CD4-positive, alpha-beta T cell treated with Interleukin-15 for 1 hour (primary cell): ENCODE measurements at regions not wholly inside any gene's neighbourhood (a gene's known extent, or its start where the extent isn't known, plus 50 kb on each side); places are given as distances from the start of the nearest gene placed in this dataset.
"Not testable (repeated sequence)": the region's sequence is repeated elsewhere in the genome, so short reads cannot be mapped to it uniquely, and the experiment has no call there.

ENCODE experiments used
- DNase-seq: peaks from one replicate; pipeline ENCODE4 v3.0.0-alpha.2; 2020

DNA sequence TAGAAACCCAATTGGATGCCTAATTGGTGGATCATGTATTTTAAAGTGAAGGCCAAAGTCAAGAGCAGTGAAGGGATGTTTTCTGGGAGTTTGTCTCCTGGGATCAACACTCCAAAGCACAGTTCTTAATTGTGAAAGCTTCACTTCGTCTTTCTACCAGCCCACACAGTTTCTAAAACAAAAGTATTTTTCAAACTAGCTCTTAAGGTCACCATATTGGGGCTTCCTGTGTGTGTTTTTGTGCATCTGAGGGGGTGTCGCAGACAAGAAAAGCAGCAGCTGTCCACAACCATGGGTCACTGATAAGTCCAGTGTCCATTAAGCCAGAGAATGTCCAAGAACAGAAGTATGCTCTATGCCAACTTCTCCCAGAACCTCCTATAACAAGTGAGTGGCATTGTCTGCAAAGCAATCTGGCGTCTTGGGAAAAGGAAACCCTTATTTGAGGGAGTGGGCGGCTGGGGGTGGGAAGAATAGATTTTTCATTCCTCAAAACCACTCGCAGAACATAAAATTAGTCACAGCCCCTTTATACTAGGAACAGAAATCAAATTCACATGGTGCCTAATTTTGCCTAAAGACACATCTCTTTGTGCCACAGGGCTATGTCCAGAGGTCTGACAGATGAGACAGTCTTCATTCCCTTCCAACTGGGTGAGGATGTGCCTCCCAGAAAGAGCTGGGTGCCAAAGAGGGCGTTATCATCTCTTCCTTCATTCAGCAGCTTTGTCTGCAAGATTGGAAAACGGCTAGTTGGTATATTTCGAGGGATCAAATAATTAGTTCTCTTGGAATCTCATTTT, 610.4 kb downstream of the BCOR start:
- DNase-seq = no peak

DNA sequence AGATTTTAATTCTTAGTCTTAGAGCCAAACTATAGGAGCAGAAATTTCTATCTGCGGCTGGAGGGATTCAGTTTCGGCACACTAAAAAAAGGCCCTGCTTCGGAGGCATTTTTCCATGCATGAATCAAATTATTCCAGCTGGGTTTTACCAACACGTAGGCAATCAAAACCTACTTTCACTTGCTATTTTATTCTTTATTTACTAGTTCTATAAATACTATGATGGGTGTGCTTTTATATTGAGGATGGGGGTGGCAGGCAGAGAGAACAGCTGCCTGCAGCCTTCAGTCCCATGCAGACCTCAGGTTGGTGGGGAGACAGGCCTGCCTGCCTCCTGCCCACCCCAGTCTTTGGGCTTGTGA, 609.8 kb downstream of the BCOR start:
- DNase-seq = no peak

DNA sequence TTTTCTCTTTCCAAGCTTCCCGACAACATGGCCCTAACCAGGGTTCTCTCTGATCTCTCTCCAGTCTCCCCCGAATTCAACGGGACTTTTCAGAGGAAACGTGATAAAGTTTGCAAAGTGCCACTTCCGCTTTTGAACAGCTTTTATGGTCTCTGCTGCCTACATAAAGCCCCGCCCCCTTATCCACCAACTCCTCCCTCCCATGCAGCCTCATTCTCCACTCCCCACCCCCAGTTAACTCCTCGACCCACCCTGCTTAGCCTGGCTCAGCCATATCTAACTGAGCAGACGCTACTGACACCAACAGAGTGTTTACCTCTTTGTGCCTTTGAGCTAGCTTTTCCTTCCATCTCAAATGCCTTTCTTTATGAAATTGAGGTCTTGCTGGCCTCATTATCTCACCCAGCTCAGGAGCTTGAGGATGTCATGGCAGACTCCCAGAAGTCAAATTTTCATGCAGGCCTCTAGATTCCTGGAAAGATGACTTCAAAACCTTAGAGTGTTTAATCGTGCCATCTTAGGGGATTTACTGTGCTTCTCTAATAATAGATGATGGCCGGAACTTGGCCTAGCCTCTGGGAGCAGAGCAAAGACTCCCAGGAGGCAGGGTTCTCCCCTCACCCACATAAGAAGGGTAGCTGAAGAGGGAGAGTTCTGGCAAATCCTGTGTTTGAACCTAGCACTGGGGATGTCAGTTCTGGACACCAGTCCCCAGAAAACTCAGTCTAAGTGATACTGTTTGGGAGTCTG, 606.0 kb downstream of the BCOR start:
- DNase-seq = peak; percentile 76

DNA sequence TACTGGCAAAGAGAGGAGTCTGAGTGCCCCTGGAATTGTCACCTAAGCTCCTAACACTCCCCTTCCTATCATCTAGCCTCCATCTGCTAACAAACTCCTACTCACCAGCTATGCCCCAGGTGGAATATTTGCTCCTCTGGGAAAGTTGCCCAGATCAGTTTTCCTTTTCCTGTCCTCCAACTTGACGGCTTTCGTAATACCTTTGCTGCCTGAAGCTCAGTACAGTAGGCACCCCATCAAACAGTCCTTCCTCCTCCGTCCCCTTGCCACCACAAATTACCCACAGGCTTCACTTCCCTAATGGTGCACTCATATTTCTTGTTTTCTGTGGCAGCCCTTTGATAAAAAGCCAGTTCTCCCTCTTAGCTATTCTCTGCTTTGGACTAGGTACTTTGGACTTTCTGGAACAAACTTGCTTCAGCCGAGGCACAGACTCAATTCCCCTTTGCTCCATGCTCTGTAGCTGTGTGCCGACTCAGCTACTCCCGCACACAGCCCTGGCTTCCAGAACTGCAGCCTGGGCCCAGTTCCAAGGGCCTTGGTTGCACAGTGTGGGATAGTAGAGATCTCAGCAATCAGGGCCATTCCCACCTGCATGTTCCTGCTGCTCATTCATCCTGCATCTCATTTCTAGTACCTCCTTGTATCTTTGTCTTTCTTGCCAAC, 605.1 kb downstream of the BCOR start:
- no peak for DNase-seq

DNA sequence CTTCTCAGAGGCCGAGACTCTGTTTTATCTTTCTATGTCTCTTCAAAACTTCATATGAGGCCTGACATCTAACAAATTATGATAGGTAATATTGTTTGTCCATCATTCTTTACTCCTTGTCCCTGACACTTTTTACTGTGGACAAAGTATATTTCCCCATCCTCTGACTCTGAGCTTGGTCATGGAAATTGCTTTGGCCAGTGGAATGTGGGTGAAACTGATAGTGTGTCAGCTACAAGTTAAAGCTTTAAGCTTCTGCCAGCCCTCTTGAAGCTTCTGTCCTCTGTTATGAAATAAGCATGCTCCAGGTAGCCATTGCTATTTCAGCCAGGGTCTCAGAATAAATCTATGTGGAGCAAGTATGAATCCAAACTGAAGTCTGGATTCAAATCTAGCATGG, 604.6 kb downstream of the BCOR start:
- DNase-seq = no peak

- not testable (repeated sequence) for DNase-seq
Measured at GRCh38 chrX:39497117-39497516, 600.6 kb downstream of the BCOR start.

GRCh38 chrX:39497702-39498265, 600.0 kb downstream of the BCOR start:
- no peak for DNase-seq

DNA sequence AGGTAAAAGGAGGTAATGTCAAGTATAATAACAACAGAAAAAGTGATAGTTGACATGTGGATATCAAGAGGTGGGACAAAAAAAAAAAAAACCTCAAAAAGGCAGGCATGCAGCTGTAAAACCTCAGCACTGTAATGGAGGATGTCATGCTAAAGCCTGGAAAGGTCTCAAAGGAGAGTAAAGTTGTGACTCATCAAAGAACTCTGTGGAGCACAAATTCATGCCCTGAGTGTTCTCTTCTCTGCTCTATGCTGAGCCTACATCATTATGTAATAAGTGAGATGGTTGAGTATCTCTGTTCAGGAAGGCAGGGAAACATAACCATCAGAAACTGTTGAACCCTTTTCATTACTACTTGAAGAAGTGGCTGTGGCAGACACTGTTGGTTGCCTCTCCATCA, 597.8 kb downstream of the BCOR start:
- DNase-seq = no peak

- DNase-seq = no peak
Measured at GRCh38 chrX:39501822-39502221, 595.9 kb downstream of the BCOR start.

- DNase-seq = no peak
Measured at GRCh38 chrX:39502486-39502885, 595.3 kb downstream of the BCOR start.

DNA sequence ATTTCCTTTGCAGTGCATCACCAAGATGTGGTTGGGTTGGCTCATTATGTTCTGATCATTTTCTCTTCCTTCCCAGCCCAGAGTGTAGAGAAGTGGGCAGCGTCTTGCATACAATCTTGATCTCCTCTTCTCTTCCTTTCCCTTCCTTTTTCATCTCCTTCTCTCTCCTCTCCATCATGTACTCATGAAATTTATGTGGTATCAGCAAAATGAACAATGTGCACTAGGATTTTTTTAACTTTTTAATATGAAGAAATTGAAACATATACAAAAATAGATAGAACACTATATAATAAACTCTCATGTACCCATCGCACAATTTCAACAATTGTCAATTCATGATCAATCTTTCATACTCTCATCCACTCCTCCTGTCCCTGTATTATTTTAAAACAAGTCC, 593.5 kb downstream of the BCOR start:
- DNase-seq = no peak

- no peak for DNase-seq
Measured at GRCh38 chrX:39504850-39505259, 592.9 kb downstream of the BCOR start.

DNA sequence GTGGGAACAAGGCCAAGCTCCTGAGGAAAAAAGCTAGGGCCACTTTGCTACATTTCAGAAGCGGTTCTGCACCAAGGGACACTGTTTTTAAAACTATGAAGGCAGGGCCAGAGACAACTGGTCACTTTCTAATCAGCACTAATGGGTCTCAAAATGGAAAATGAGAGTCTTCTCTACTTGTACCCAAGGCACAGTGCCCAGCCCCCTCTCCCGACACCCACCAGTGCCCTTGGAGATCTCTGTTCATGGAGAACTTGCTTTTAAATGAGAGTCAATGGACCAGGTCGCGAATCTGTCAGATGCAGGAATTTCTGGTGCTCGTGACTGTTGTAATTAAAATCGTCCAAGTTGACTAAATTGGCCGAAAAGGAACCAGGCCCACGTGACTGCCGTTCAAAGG, 591.6 kb downstream of the BCOR start:
- no peak for DNase-seq

DNA sequence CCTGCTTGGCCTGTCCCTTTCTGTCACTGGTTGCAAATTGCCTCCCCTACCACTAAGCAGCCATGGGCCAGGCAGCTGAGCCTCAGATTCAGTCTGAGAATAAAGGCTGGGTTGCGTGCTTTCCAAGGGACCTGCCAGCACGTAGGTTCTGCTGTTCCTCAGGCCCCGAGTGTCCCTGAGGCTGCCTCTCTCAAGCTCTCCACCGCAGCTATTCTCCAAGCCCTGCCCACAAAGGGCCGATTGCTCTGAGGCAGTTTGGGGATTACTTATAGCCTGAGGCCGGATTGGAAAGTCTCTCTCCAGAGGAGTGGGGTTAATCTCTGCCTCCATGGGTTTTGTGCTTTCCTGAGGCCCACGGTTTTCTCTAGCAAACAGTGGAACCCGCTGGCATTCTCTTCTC, 590.7 kb downstream of the BCOR start:
- DNase-seq = no peak

GRCh38 chrX:39507617-39508299, 590.0 kb downstream of the BCOR start:
- no peak for DNase-seq

DNA sequence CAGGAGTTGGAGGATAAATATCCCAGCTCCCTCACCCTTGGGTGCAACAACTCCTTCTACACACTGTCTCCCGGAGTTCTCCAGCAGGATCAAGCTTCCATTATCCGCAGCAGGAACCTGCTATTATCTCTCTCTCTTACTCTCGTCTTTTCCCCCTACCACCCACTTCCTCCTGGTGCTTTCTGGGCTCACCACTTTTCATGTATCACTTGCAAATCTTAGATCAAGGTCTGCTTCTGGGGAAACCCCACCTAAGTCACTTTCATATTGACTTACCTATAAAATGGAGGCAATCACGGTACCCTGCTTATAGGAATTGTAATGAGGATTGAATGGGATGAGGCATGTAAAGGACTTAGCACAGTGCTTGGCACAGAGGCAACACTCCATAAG, 589.5 kb downstream of the BCOR start:
- no peak for DNase-seq

GRCh38 chrX:39509157-39509556, 588.6 kb downstream of the BCOR start:
- DNase-seq = no peak

GRCh38 chrX:39513836-39514235, 583.9 kb downstream of the BCOR start:
- DNase-seq = no peak

DNA sequence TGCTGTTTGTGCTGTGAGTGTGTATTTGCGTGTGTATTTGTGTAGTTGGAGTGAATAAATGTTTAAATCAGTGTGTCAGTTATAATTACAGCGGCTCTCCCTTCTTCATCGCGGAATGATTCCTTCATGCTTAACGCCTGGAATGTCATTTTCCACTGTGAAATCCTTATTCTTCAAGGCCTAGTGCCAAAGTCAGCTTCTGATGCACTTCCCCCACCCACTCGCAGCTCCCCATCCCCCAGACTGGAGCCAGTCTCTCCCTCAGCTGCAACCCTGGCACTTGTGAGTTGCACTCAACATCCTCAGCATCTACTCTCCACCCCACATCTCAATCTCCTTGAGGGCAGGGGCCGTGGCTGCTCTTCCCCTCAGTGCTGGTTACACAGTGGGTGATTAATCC, 583.0 kb downstream of the BCOR start:
- DNase-seq = no peak

DNA sequence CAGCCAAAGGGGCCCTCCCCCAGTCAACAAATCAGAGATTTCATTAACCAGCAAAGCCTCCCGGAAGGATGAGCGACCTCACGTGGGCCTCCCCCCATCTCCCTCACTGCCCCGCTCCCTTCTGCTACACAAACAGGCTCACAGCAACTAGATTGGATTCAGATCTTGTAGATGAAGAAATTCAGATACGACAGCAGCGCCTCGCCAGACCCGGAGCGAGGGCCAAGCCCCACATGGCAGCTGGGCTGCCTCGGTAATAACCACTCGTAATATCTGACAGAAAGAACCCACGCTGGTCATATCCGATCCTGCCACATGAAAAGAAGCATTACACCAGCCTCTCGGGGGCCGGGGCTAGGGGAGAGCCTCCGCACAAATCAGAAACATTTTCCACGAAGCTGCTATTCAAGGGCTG, 581.3 kb downstream of the BCOR start:
- DNase-seq = no peak

DNA sequence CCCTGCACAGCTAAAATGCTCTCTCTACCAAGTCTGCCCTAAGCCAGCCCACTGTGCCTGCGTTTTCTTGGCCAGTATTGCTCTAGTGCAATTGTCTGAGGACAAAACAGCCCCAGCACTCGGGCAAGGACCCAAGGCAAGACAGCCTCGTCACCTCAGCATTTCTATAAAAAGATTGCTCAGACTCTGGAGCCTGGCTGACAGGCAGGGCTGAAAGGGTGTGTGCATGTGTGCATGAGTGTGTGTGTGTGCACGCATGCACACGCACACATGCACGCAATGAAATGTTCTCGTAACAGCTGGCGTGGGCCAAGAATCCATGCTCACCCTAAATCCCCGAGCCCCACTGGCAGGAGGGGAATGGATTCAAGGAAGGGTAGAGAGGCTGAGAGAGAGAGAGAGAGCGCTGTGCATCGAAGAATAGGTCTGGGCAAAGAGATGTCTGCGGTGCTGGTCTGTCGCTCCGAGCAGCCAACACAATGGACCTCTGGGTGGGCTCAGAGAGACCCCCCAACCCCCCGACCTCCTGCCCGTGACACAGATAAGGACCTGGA, 579.2 kb downstream of the BCOR start:
- no peak for DNase-seq

- DNase-seq = no peak
Measured at GRCh38 chrX:39519030-39519488, 578.7 kb downstream of the BCOR start.
